Activated CD8-positive, alpha-beta memory T cell treated with anti-CD3 and anti-CD28 coated beads, Interleukin-2, amount 50 U/mL, for 4 hours (primary cell): ENCODE measurements at regions not wholly inside any gene's neighbourhood (a gene's known extent, or its start where the extent isn't known, plus 50 kb on each side); places are given as distances from the start of the nearest gene placed in this dataset.
"Not testable (repeated sequence)": the region's sequence is repeated elsewhere in the genome, so short reads cannot be mapped to it uniquely, and the experiment has no call there.

Experiments used
- DNase-seq: peaks from one replicate; pipeline ENCODE4 v3.0.0-alpha.2; 2020

DNA sequence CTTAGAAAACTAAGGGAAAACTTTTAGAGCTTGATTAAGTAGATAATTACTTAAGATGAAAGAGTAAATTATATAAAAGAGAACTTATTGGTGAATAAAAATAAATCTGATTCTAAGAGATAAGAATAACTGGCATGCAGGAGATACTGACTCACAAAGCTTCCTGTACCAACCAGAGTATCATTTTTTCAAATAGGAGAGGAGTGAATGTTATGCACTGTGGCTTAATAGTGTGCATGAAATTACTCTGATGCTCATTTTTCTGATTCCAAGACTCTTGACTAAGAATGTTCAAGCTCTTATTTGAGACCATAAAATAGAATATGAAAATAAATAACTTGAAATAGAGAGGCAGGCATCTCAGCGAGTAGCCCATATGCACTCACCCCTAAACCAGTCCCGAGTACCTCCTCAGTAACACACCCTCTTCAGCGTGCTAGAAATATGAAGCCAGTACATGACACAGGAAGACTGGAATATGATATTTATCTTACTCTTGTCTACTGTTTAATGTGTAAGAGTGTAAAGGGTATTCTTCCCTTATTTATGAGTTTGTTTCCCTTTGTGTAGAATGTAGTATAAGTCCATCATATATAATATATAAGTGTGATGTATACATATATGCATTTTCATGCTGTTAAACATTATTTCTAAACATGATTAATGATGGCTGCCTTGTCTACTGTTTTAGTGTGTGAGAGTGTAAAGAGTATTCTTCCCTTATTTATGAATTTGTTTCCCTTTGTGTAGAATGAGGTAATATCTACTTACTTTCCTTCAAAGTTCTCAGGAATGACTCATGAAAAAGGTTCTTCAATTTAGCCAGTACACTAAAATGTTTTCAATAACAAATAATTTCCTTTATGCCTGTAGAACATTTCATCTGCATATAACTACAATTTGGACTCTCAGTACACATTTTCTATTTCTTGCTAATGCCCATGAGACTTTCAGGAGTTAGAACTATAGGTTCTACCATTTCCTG lies 99.2 kb upstream of the PALMD start:
- DNase-seq: no peak

DNA sequence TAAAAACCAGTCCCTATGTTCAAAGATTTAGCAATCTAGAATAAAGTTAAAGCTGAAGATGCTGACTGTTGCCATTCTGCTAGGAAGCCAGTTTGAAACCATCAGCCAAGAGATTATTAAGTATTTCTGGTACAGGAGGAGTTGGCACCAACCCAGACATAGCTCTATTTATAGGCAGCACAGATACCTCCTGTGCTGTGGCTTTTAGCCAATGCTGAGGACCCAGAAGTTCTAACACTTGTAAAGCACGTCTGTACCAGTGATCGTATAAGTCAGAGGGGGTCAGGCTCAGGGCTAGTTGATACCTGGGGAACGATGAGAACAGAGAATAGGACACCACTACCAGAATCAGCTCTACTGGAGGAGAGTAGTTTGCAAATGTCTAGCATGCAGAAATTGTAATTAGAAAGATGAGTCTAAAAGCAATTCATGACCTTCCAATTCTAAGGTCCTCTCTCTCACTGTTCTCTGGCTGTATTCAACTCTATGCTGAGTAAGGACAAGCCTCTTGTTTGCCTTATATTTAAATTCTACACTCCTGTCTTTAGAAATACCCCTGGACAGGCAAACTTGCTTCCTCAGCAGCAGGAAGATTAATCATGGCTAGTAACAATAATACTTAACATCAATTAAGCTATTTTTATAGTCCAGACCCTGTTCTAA lies 96.8 kb upstream of the PALMD start:
- no peak for DNase-seq

GRCh38 chr1:99550198-99550597 lies 95.7 kb upstream of the PALMD start:
- no peak for DNase-seq

GRCh38 chr1:99551812-99552614 lies 93.9 kb upstream of the PALMD start:
- DNase-seq: no peak

- no peak for DNase-seq
Measured at GRCh38 chr1:99553301-99553700, 92.6 kb upstream of the PALMD start.

DNA sequence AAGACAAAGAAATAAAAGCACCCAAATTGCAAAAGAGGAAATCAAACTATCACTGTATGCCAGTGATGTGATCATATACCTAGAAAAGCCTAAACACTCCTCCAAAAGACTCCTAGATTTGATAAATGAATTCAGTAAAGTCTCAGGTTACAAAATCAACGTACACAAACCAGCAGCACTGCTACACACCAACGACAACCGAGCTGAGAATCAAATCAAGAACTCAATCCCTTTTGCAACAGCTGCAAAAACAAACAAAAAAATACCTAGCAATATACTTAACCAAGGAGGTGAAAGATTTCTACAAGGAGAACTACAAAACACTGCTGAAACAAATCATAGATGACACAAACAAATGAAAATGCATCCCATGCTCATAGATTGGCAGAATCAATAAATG lies 92.1 kb upstream of the PALMD start:
- DNase-seq: not testable (repeated sequence)

DNA sequence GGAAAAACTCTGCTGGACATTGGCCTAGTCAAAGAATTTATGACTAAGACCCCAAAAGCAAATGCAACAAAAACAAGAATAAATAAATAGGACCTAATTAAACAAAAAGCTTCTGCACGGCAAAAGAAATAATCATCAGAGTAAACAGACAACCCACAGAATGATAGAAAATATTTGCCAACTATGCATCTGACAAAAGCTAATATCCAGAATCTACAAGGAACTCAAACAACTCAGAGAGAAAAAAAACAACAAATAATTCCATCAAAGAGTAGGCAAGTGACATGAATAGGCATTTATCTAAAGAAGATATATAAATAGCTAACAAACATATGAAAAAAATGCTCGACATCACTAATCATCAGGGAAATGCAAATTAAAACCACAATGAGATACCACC lies 91.2 kb upstream of the PALMD start:
- DNase-seq: no peak

DNA sequence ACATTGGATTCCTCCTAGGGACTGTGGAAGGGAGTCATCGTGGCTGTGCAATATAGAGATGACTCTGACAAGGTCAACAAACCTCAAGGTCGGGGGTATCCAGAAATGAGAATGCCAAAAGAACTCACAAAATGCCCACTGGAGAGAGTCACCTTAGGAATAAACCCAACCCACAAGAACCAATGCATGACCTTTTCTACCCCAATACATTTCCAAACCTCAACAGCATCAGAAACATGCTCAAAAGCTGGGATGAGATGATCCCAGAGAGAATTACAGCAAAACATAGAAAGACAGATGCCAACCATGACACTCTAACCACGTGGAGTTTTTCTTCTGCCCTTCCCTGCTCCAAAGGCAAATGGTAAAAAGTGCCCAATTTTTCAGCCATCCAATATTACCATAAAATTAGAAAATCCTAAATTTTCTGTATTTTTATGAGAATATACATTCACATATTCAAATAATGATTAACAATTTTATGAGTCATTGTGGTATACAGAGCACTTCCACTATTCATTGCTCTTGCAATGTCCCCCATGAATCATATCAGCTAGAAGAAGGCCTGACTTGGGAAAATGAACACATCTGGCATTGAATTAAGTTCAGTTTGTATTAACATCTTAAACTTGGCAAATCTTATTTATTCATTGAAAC lies 88.2 kb upstream of the PALMD start:
- no peak for DNase-seq

- no peak for DNase-seq
Measured at GRCh38 chr1:99559166-99559565, 86.7 kb upstream of the PALMD start.

GRCh38 chr1:99560207-99561040 lies 85.5 kb upstream of the PALMD start:
- no peak for DNase-seq

GRCh38 chr1:99561952-99562351 lies 84.0 kb upstream of the PALMD start:
- DNase-seq: no peak

GRCh38 chr1:99565606-99566289 lies 80.2 kb upstream of the PALMD start:
- DNase-seq: no peak

GRCh38 chr1:99566290-99567021 lies 79.5 kb upstream of the PALMD start:
- DNase-seq: no peak

DNA sequence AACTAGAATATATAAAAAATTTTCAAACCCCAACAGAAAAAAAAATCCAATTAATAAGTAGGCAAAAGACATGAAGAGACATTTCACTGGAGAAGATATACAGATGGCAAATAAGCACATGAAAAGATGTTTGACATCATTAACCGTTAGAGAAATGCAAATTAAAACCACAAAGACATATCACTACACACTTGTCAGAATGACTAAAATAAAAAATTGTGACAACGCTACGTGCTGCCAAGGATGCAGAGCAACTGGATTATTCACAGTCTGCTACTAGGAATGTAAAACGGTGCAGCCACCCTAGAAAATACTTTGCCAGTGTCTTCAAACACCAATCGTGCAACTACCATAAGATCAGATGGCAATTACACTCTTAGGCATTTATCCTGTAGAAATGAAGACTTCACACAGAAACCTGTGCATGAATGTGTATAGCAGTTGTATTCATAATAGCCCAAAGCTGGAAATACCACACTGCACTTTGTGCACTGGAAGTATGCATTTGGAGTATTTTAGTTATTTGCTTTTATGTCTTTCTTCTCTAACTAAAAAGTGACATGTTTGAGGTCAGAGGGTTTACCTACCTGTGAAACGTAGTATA lies 75.3 kb upstream of the PALMD start:
- no peak for DNase-seq

- no peak for DNase-seq
Measured at GRCh38 chr1:99571092-99571734, 74.7 kb upstream of the PALMD start.

GRCh38 chr1:99573431-99574217 lies 72.3 kb upstream of the PALMD start:
- no peak for DNase-seq

GRCh38 chr1:99577313-99577712 lies 68.6 kb upstream of the PALMD start:
- DNase-seq: no peak

- DNase-seq: no peak
Measured at GRCh38 chr1:99579691-99580172, 66.2 kb upstream of the PALMD start.

DNA sequence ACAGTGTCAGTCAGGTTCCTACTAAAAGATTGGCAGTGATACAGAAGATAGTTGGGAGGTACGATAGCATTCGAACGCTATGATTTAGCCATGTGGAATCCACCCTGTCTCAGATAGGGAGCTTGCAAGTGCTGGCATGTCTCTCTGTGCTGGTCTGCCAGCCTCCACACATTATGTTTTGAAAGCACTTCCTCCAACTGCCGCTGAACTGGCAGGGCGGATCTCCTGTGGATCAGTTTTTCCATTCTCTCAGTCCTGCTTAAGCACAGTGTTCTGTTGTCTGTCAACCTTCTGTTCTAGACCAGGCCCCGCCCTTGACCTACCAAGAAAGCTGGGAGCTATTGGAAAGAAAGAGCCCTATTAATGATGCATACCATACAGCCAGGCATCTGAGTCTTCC lies 65.5 kb upstream of the PALMD start:
- no peak for DNase-seq
